Karpas-422 (cell line): ENCODE measurements at regions not wholly inside any gene's neighbourhood (a gene's known extent, or its start where the extent isn't known, plus 50 kb on each side); places are given as distances from the start of the nearest gene placed in this dataset.

Source experiments
- DNase-seq: peaks from one replicate; pipeline ENCODE4 v3.0.0-alpha.2; 2015
- H2AFZ ChIP-seq: fragments of 200-600 bp; sonication (generic); 2 replicates; pipeline ENCODE4 v1.6.1; 2014; ENCODE audit warnings: antibody characterized with exemption, low read length, mixed read lengths
- H3K27ac ChIP-seq: fragments of 200-600 bp; sonication (generic); 2 replicates; pipeline ENCODE4 v1.5.1; 2014; ENCODE audit warnings: mild to moderate bottlenecking, low read length, moderate library complexity
- H3K27me3 ChIP-seq: fragments of 200-600 bp; sonication (generic); 2 replicates; pipeline ENCODE4 v1.6.1; 2014; ENCODE audit warnings: low read length, mixed read lengths
- H3K36me3 ChIP-seq: fragments of 200-600 bp; sonication (generic); 2 replicates; pipeline ENCODE4 v1.6.1; 2014; ENCODE audit warnings: low read length, mixed read lengths; ENCODE audit not compliant: insufficient read depth
- H3K4me1 ChIP-seq: fragments of 200-600 bp; sonication (generic); 2 replicates; pipeline ENCODE4 v1.6.1; 2014; ENCODE audit warnings: mild to moderate bottlenecking, low read length, mixed read lengths
- H3K4me2 ChIP-seq: fragments of 200-600 bp; sonication (generic); 2 replicates; pipeline ENCODE4 v1.6.1; 2014; ENCODE audit warnings: low read length, low read depth, mild to moderate bottlenecking; ENCODE audit not compliant: poor library complexity, severe bottlenecking
- H3K4me3 ChIP-seq: fragments of 200-600 bp; sonication (generic); 2 replicates; pipeline ENCODE4 v1.5.1; 2014; ENCODE audit warnings: mild to moderate bottlenecking, antibody characterized with exemption, low read length, mixed read lengths
- H3K79me2 ChIP-seq: fragments of 200-600 bp; sonication (generic); 2 replicates; pipeline ENCODE4 v1.6.1; 2014; ENCODE audit warnings: mild to moderate bottlenecking, low read length, mixed read lengths
- H3K9ac ChIP-seq: fragments of 200-600 bp; sonication (generic); 2 replicates; pipeline ENCODE4 v1.6.0; 2014; ENCODE audit warnings: low read length
- H3K9me2 ChIP-seq: fragments of 200-600 bp; sonication (generic), shearing (Covaris generic); replicated peaks from 2 replicates; pipeline ENCODE4 v1.6.0; 2014; ENCODE audit warnings: mild to moderate bottlenecking, low read length, moderate library complexity; ENCODE audit not compliant: insufficient read depth
- H3K9me3 ChIP-seq: fragments of 300-700, 200-600 bp; sonication (generic); 2 replicates; pipeline ENCODE4 v1.6.1; 2014; ENCODE audit warnings: low read length, mixed read lengths
- H4K20me1 ChIP-seq: fragments of 200-600 bp; sonication (generic); 2 replicates; pipeline ENCODE4 v1.6.1; 2014; ENCODE audit warnings: mild to moderate bottlenecking, antibody characterized with exemption, low read length, low read depth; ENCODE audit not compliant: insufficient read depth

DNA sequence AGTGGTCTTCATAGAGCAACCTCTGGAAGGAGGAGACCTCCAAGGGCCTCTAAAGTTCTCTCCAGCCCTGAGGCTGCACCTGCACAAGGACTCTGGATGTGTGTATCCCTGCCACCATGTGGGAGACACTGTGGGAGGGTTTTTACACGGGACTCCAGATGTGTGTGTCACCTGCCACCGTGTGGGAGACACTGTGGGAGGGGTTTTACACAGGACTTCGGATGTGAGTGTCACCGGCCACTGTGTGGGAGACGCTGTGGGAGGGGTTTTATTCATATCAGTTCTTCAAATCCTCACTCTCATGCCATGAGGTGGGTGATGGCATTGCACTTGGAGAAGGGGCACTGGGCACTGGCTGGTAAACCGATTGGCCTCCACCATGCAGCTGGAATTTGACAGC is 90.2 kb upstream of the SSTR4 start:
- no peaks in the 10 kb centered on the region for H3K9me3 ChIP-seq
- H3K9me2 ChIP-seq = no peaks in the 10 kb centered on the region
- H4K20me1 ChIP-seq = no peaks in the 10 kb centered on the region
- H3K79me2 ChIP-seq = no peaks in the 10 kb centered on the region
- H3K4me2 ChIP-seq = no peak overlapping the region
- H3K4me3 ChIP-seq = no peak overlapping the region
- DNase-seq = no peak
- H3K9ac ChIP-seq = no peak overlapping the region
- no peaks in the 10 kb centered on the region for H3K36me3 ChIP-seq
- H3K4me1 ChIP-seq = no peaks in the 10 kb centered on the region
- H3K27ac ChIP-seq = no peak overlapping the region
- no peaks in the 10 kb centered on the region for H3K27me3 ChIP-seq
- no peak overlapping the region for H2AFZ ChIP-seq

DNA sequence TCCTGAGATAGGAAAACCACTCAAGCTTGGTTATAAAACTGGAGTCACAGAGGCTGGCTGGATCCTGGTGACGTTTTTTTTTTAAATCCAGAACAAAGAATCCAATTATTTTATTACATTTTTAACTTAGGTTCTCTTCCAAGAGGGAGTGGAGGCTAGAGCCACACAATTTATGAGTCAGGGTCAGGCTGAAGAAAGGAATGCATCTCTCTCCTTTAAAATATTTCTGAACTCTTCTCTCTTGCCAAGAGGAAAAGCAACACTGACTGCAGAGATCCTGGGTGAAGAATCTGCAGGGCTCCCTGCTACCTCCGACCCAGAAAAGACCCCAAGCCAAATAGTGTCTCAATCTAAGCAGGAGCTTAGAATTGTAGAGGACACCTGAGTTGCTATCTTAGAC is 88.5 kb upstream of the SSTR4 start:
- Histone ChIP-seq H3K36me3 (no peaks in the 10 kb centered on the region), H3K9me2 (no peaks in the 10 kb centered on the region), H3K27me3 (no peaks in the 10 kb centered on the region), H2AFZ (no peak overlapping the region), H3K9ac (no peak overlapping the region), H4K20me1 (no peaks in the 10 kb centered on the region), H3K4me3 (no peak overlapping the region), H3K27ac (no peak overlapping the region), H3K9me3 (no peaks in the 10 kb centered on the region), H3K79me2 (no peaks in the 10 kb centered on the region), H3K4me1 (no peaks in the 10 kb centered on the region), H3K4me2 (no peak overlapping the region)
- no peak for DNase-seq

DNA sequence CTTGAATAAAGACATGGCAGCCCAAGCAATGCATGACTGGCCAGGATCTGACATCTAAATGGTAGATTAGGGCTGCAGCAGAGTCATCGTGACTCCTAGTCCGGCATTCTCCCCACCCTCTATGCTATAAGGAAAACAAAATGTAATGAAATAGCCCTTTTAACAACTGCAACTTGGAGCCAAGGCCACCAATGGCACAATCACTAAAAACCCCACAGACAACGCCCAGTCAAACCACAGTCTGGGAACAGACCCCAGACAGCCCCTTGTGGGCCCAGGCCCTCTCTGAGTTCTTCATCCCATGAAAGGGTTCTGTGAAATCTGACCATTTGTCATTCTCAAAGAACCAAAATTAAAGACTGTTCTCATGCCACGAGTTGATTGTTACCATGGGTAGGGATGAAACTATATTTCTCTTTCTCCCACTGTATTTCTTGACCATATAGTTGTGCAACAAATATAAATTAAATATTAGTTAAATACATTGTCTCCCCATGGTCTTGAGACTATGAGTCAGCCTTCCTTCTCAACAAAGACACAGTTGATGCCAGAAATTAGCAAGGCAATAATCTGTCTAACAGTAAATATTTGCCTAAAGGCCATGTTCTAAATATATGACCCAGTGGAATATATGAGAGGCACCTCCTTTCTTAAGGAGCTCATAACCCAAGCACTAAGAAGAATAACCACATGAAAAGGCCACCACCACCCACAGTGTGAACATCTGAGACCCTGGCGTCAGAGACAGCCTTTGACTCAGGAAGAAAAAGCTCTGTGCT is 85.6 kb upstream of the SSTR4 start:
- H3K9me3 ChIP-seq = no peaks in the 10 kb centered on the region
- no peak overlapping the region for H2AFZ ChIP-seq
- H3K4me1 ChIP-seq = no peaks in the 10 kb centered on the region
- H3K9me2 ChIP-seq = no peaks in the 10 kb centered on the region
- H3K4me2 ChIP-seq = no peak overlapping the region
- no peaks in the 10 kb centered on the region for H4K20me1 ChIP-seq
- H3K9ac ChIP-seq = no peak overlapping the region
- no peaks in the 10 kb centered on the region for H3K79me2 ChIP-seq
- H3K27me3 ChIP-seq = no peaks in the 10 kb centered on the region
- H3K27ac ChIP-seq = no peak overlapping the region
- no peak overlapping the region for H3K4me3 ChIP-seq
- DNase-seq = no peak
- no peaks in the 10 kb centered on the region for H3K36me3 ChIP-seq

DNA sequence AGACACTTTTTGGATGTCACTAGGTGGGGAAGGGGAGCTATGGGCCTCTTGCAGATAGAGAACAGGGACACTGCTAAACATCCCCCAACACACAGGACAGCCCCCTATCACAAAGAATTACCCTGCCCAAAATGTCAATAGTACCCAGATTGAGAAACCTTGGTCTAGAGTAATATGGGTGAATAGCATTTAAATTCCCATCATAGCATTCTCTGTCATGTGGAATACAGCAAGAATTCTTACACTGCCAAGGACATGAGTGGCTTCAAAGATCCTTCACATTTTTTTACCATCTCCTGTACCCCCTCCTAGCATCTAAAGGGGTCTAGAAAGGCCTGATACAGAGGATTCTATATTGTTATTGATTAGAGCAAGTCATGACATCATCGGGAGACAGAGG is 83.1 kb upstream of the SSTR4 start:
- no peak overlapping the region for H3K4me2 ChIP-seq
- no peak for DNase-seq
- no peak overlapping the region for H3K4me3 ChIP-seq
- no peaks in the 10 kb centered on the region for H3K9me3 ChIP-seq
- H3K79me2 ChIP-seq = no peaks in the 10 kb centered on the region
- no peak overlapping the region for H3K9ac ChIP-seq
- H3K27me3 ChIP-seq = no peaks in the 10 kb centered on the region
- H4K20me1 ChIP-seq = no peaks in the 10 kb centered on the region
- no peaks in the 10 kb centered on the region for H3K36me3 ChIP-seq
- H3K9me2 ChIP-seq = no peaks in the 10 kb centered on the region
- no peak overlapping the region for H3K27ac ChIP-seq
- no peaks in the 10 kb centered on the region for H3K4me1 ChIP-seq
- H2AFZ ChIP-seq = no peak overlapping the region

DNA sequence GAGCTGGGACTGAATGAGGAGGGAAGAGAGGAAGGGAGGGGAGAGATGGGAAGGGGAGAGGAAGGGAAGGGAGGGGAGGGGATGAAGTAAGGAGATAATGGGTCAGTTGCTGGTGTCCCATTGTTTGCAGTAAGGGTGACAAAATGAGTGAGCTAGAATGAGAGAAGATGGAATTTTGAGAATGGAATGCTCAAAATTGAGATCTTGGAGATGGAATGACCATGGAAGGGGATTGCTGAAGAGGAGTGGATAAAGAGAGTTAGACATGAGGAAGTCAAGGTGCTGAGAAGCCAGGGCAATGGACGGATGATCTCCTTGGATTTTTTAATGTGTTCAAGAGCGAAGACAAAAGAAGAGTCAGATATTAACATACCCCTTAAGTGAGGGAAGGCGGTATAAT is 80.5 kb upstream of the SSTR4 start:
- H3K9ac ChIP-seq = no peak overlapping the region
- no peak for DNase-seq
- H3K4me2 ChIP-seq = no peak overlapping the region
- H3K9me3 ChIP-seq = no peaks in the 10 kb centered on the region
- no peak overlapping the region for H3K27ac ChIP-seq
- H3K36me3 ChIP-seq = no peaks in the 10 kb centered on the region
- no peaks in the 10 kb centered on the region for H4K20me1 ChIP-seq
- H3K4me1 ChIP-seq = no peaks in the 10 kb centered on the region
- no peaks in the 10 kb centered on the region for H3K9me2 ChIP-seq
- no peaks in the 10 kb centered on the region for H3K79me2 ChIP-seq
- H3K4me3 ChIP-seq = no peak overlapping the region
- H2AFZ ChIP-seq = no peak overlapping the region
- no peaks in the 10 kb centered on the region for H3K27me3 ChIP-seq

DNA sequence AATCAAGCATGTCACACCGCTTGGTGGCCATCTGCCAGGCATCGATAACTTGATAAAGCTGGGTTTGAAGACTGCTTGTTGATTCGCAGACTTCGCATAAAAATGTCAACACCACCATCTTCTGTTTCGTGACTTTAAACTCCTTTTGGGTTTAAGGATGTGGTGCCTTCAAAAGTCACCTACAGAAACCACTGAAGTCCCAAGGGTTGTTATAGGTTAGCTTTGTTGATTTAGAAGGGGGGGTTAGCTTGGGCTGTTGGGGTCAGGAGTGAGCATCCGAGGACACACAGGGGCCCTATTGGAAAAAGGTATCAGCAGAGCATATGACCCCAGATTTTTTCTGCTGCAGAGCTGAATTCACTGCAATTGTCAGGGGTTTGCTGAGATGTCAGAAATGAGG is 76.7 kb upstream of the SSTR4 start:
- no peak for DNase-seq
- no peak overlapping the region for H3K4me3 ChIP-seq
- H3K79me2 ChIP-seq = no peaks in the 10 kb centered on the region
- no peak overlapping the region for H3K27ac ChIP-seq
- H3K9ac ChIP-seq = no peak overlapping the region
- H3K36me3 ChIP-seq = no peaks in the 10 kb centered on the region
- no peaks in the 10 kb centered on the region for H3K27me3 ChIP-seq
- no peak overlapping the region for H2AFZ ChIP-seq
- H3K9me2 ChIP-seq = no peaks in the 10 kb centered on the region
- no peaks in the 10 kb centered on the region for H3K4me1 ChIP-seq
- H3K9me3 ChIP-seq = no peaks in the 10 kb centered on the region
- no peak overlapping the region for H3K4me2 ChIP-seq
- H4K20me1 ChIP-seq = no peaks in the 10 kb centered on the region

DNA sequence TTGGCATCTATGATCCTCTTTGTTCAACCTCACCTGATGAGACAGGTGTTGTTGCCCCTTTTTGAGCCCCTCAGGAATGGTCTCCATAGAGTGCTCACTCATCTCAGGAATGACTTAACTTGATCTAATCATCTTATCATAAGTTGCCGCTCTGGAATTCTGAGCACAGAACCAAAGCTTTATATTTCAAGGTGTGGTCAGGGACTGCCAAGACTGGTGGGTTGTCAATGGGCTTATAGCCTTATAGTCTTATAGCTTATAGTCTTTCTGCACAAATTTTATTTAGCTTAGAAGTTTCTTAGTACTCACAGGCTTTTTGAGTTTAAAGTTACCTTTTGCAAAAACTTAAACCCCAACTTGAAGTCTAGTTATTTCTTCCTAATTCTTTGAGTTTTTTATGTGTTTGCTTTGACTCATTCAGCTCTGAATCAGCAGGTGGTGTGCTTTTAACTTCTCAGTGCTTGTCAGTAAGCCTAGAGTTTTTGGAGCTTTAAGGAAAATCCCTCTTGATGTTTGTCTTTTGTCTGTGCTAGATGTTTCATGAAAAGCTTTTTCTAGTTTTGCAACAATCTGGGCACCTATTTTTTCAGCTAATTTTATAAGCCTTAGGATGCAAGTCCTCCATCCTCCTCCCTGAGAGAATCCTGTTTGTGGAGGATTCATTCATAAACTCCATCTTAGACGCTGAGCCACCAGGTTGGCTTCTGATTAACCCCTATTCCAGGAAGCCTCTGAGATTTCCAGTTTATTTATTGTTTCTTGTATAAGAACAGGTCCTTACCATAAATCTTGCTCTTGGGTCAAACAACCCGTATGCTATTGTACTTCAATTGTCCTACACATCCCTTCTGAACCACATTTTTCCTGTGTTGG is 72.3 kb upstream of the SSTR4 start:
- Histone ChIP-seq H3K4me3 (no peak overlapping the region), H3K9me3 (no peaks in the 10 kb centered on the region), H3K4me2 (no peak overlapping the region), H3K4me1 (no peaks in the 10 kb centered on the region), H3K9ac (no peak overlapping the region), H2AFZ (no peak overlapping the region), H3K36me3 (no peaks in the 10 kb centered on the region), H3K27ac (no peak overlapping the region), H3K27me3 (no peaks in the 10 kb centered on the region), H3K79me2 (no peaks in the 10 kb centered on the region), H4K20me1 (no peaks in the 10 kb centered on the region), H3K9me2 (no peaks in the 10 kb centered on the region)
- no peak for DNase-seq

DNA sequence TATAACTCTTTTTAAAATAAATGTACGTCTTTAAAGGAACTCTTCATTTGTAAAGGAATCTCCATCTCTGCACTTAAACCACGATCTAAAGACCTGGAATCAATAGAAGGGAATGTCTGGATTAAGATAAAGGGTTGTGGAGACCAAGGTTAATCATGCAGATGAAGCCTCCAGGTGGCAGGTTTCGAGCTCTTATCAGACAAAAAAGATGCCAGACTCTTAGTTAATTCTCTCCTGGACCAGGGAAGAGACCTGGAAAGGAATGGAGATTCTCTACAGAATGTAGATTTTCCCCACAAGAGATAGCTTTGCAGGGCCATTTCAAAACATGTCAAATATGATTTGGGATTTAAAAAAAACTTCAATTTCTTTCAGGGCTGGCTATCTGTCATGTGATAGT is 71.5 kb upstream of the SSTR4 start:
- Histone ChIP-seq H2AFZ (no peak overlapping the region), H3K4me2 (no peak overlapping the region), H3K9ac (no peak overlapping the region), H3K4me1 (no peaks in the 10 kb centered on the region), H3K9me3 (no peaks in the 10 kb centered on the region), H3K27ac (no peak overlapping the region), H3K9me2 (no peaks in the 10 kb centered on the region), H4K20me1 (no peaks in the 10 kb centered on the region), H3K27me3 (no peaks in the 10 kb centered on the region), H3K36me3 (no peaks in the 10 kb centered on the region), H3K79me2 (no peaks in the 10 kb centered on the region), H3K4me3 (no peak overlapping the region)
- no peak for DNase-seq
